B cell (primary cell): ENCODE measurements at regions not wholly inside any gene's neighbourhood (a gene's known extent, or its start where the extent isn't known, plus 50 kb on each side); places are given as distances from the start of the nearest gene placed in this dataset.

Source experiments
- EZH2 ChIP-seq: IDR thresholded peaks from 2 replicates; pipeline ENCODE4 v1.6.1; 2012; ENCODE audit warnings: borderline replicate concordance, low read depth, mild to moderate bottlenecking, moderate library complexity, low read length; ENCODE audit not compliant: insufficient read depth, poor library complexity, severe bottlenecking
- TF ChIP-seq, protein P1 (sequence below): fragments of 200-600 bp; IDR thresholded peaks from one replicate; pipeline ENCODE4 v1.8.0; 2022; ENCODE audit warnings: antibody characterized with exemption, mild to moderate bottlenecking

GRCh38 chr4:132981611-132982010, 167.5 kb upstream of the PCDH10 start:
- TF ChIP-seq, protein P1, sequence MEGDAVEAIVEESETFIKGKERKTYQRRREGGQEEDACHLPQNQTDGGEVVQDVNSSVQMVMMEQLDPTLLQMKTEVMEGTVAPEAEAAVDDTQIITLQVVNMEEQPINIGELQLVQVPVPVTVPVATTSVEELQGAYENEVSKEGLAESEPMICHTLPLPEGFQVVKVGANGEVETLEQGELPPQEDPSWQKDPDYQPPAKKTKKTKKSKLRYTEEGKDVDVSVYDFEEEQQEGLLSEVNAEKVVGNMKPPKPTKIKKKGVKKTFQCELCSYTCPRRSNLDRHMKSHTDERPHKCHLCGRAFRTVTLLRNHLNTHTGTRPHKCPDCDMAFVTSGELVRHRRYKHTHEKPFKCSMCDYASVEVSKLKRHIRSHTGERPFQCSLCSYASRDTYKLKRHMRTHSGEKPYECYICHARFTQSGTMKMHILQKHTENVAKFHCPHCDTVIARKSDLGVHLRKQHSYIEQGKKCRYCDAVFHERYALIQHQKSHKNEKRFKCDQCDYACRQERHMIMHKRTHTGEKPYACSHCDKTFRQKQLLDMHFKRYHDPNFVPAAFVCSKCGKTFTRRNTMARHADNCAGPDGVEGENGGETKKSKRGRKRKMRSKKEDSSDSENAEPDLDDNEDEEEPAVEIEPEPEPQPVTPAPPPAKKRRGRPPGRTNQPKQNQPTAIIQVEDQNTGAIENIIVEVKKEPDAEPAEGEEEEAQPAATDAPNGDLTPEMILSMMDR: no peak
- no peak for TF ChIP-seq EZH2
